GM23248 (cell line): ENCODE measurements at regions not wholly inside any gene's neighbourhood (a gene's known extent, or its start where the extent isn't known, plus 50 kb on each side); places are given as distances from the start of the nearest gene placed in this dataset.

Source experiments
- EZH2 ChIP-seq: fragments of 200-600 bp; sonication (generic); IDR thresholded peaks from 2 replicates; pipeline ENCODE4 v1.6.1; 2018; ENCODE audit warnings: antibody characterized with exemption, mild to moderate bottlenecking; ENCODE audit not compliant: insufficient read depth, poor library complexity, severe bottlenecking
- EZH2phosphoT487 ChIP-seq: fragments of 200-600 bp; sonication (generic); IDR thresholded peaks from 2 replicates; pipeline ENCODE4 v1.6.1; 2018; ENCODE audit warnings: antibody characterized with exemption, moderate library complexity, mild to moderate bottlenecking, low read depth; ENCODE audit not compliant: insufficient read depth

GRCh38 chr14:85744573-85744972 is 214.6 kb downstream of the FLRT2 start:
- no peak for TF ChIP-seq EZH2
- no peak for TF ChIP-seq EZH2phosphoT487
